Kidney glomerular epithelial cell (primary cell): ENCODE measurements at regions not wholly inside any gene's neighbourhood (a gene's known extent, or its start where the extent isn't known, plus 50 kb on each side); places are given as distances from the start of the nearest gene placed in this dataset.

Experiments
- DNase-seq: peaks from one replicate; lab custom pipeline; 2025; lab: John Stamatoyannopoulos, UW

DNA sequence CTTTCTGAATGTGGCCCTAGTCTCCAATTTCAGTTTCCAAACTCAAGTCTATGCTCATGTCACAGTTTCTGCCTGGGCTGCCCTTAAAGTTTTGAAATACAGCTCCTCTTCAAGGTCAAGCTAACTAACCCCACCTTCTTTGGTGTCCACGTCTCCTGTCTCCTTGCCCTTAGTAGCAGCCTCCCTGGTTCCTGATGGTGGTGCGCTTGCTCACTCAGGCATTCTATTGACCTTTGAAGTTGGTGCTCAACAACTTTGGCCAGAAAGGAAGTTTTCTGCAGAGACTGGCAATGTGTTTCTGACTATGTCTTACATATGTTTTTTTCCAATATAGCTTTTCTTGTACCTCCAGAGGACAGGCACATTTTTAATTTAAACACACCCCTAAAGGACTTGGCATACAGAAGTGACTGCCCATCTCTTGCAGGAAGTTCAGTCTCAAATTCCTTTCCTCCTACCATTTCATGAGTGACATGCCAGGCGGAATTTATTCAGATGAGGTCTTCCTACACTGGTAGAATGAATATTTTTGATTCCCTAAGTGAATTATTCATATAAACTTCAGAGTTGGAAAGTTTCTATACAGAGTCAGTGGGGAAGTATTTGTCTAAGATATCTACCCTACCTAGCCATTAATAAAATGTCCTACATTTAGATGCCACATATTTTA is 364.3 kb upstream of the USP24 start:
- DNase-seq, result no peak

GRCh38 chr1:55578646-55579045 is 363.5 kb upstream of the USP24 start:
- no peak for DNase-seq

- no peak for DNase-seq
Observed at GRCh38 chr1:55575571-55576279, 360.6 kb upstream of the USP24 start.

DNA sequence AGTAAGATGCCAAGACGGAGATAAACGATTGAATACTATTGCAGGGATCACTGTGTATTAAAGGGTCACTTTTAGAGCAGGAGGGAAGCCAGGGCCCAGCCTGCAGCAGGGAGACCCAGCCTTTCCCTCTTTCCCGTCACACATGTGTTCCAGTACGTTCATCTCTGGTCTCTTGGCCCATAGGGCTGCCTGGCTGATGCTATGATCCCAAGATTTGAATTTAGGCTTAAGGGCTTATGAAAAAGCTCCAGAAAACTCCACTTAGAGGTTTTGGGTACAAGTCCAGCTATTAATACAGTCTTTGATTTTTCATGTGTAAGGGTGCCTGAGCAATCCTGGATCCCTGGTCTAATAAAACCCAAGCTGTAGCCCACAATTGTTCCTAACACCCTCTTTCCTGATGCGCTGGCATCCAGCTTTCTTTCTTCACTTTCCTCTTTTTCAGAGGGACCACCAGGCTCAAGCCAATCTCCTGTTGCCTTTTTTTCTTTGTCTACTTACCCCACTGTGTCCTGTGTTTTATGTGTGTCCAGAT is 359.6 kb upstream of the USP24 start:
- DNase-seq, result no peak

DNA sequence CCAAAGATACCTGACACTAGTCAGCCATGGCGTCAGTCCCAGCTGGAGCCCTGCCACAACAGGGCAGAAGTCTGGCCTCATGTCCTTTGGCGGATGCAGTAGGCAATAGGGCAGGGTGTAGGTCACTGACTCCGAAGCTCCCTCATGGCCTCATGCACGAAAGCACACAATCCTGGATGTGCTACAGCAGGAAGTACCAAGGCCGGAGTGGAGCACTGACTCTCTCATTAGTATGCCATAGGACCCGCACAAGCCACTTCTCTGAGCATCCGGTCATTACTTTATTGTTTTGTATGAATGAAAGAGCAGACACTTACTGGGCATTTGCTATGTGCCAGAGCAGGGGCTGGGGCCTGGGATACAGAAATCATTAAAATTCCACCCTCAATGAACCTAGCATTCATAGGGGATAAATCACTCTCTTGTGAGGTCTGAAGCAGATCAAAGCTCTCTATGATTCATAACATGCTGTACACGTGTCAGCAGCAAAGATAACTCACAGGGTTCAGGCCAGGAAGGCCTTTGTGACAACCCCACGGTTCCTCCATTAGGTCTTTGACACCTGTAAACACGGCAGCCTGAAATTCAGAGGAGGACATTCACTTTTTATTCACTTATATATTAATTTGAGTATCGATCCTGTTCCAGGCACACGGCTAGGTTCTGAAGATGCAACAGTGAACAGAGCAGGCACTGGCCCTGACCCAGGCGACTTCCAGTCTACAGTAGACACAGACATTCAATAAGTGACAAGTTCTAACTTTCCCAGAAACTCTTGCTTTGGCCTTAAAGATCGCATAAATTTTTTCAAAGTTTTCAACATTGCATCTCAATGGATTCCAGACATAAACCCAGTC is 357.9 kb upstream of the USP24 start:
- peak; percentile 83 for DNase-seq

- DNase-seq, result peak; percentile 15
Observed at GRCh38 chr1:55571767-55572166, 356.6 kb upstream of the USP24 start.

GRCh38 chr1:55569417-55569816 is 354.3 kb upstream of the USP24 start:
- no peak for DNase-seq

DNA sequence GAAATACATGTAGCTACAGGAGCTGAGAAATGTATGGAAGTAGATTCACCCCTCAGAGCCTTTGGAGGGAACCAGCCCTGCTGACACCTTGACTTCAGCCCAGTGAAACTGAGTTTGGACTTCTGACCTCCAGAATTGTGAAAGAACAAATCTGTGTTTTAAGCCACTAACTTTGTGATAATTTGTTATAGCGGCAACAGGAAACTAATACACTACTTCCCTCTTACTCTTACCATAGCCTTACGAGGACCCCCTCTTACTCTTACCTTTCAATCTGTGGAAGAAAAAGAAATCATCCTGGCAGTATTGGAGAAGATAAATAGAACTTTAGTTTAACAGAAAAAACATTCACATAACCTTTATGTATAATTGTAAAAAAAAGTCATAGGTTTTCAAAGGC is 353.6 kb upstream of the USP24 start:
- no peak for DNase-seq

DNA sequence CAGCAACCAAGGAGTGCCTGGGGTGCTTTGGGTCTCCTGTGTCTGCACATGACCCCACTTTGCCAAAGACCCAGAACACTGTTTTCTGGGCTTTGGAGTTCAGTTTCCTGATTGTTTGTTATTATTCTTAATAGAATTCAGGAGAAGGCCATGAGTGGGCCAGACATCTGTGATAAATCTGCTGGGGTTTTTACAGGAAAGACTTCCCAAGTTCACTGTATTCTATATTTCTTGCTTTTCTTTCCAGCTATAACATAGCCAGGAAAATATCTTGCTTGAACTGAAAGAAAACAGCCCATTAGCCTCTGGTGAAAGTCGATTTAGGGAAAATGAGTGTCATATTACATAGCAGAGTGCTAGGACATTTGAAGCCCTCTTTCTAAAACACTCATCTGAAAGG is 345.1 kb upstream of the USP24 start:
- DNase-seq, result no peak

- no peak for DNase-seq
Observed at GRCh38 chr1:55559842-55560241, 344.7 kb upstream of the USP24 start.

- DNase-seq, result peak; percentile 64
Observed at GRCh38 chr1:55559161-55559611, 344.0 kb upstream of the USP24 start.

GRCh38 chr1:55558515-55558914 is 343.4 kb upstream of the USP24 start:
- DNase-seq, result no peak

- DNase-seq, result no peak
Observed at GRCh38 chr1:55555956-55556725, 341.0 kb upstream of the USP24 start.

DNA sequence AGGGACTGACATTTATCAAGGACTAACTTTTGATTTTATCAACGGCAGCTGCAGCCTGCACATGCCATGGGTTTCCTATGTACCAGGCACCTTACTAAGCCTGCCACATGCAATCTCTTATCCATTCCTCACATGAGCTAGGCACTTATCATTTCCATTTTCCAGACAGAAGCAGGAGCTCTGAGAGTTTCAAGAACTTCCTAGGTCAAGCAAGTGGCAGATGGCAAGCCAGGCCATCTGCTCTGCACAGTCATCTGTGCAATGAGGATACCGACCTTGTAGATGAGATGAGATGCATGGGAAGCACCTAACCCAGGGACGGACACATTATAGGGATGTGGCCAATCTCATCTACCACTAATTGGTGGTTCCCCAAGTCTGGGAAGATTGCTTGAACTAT is 339.4 kb upstream of the USP24 start:
- DNase-seq, result no peak

DNA sequence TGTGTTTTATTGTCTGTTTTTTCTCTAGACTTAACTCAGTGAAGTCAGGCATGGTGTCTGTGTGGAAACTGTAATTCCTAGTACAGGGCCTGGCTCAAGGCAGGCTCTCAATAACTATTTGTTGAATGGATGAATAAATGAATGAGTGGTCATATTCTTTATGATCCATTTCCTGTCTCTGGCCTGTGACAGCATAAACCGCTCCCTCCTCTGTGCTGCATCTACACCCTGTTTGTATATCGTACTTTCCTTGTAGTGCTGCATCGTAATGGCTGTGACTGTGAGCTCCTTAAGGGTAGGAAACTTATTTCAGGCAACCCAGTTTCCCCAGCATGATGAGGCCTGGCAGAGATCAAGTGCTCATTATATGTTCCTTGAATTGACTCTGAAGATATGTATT is 337.5 kb upstream of the USP24 start:
- no peak for DNase-seq

DNA sequence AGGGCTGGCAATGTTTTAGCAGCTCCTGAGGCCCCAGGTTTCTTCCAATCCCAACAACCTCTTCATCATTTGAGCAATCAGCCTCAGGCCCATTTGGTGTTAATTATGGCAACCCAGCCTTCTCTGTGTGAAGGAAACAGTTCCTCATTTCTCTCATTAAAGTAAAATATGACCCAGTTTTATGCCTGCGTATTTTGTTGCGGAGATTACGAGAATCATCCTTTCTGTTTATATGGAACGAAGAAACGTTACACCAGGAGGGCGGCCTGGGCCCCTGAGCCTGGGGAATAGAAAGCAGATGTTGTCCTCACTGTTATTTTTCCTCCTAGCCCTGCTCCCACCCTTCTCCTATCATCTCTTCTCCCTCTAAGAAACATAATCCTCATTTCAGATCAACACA is 332.2 kb upstream of the USP24 start:
- no peak for DNase-seq

DNA sequence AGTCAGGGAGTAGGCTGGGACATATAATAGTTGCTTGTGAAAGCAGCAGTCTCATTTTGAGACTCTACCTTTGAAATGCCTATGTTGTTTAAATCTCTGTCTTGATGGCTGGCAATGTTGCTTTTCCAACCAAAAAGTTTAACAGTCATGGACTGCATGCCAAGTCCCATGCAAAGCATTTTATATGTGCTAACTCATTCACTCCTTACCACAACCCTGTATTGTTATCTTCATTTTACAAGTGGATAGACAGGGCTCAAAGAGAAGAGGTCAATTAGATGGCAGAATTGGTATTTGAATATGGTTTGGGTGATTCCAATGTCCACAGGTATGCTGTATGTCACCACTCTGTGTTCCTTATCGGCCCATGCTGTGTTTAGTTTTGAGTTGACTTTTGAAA is 331.4 kb upstream of the USP24 start:
- DNase-seq, result no peak

- DNase-seq, result no peak
Observed at GRCh38 chr1:55544826-55545225, 329.7 kb upstream of the USP24 start.

DNA sequence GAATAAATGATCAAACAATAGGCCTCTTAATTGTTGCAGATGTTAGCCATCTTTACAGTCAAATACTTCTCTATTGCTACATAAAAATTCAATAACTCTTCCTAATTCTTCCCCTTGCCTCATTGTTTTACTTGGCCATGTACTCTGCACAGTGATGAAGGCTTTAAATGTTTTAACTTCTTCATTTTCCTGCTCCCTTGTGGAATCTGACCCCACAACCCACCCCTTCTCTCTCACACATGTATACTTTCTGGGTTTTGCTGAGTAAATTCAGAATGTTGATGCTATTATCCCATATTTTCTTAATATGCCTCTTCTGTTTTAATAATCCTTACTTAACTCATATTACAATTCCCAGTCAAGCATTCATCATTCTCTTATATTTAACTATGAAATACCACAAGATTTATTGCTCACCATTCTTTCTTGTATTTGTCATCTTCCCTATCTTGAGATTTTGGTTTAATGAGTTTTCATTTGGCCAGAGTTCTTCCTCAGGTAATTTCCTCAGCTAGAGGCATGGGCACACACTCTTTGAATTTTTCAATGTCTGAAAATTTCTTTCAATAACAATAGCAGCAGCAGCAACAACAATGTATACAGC is 327.8 kb upstream of the USP24 start:
- peak; percentile 76 for DNase-seq

- DNase-seq, result no peak
Observed at GRCh38 chr1:55541296-55541695, 326.1 kb upstream of the USP24 start.
